ENCODE measurements at regions not wholly inside any gene's neighbourhood (a gene's known extent, or its start where the extent isn't known, plus 50 kb on each side); places are given as distances from the start of the nearest gene placed in this dataset.
"Not testable (repeated sequence)": the region's sequence is repeated elsewhere in the genome, so short reads cannot be mapped to it uniquely, and the experiment has no call there.

- no peak overlapping the region for H3K4me3 ChIP-seq (ENCODE audit: low read depth, low read length)
- DNase-seq (ENCODE audit: low read depth), result peak; percentile 92
- TF ChIP-seq, protein P1, sequence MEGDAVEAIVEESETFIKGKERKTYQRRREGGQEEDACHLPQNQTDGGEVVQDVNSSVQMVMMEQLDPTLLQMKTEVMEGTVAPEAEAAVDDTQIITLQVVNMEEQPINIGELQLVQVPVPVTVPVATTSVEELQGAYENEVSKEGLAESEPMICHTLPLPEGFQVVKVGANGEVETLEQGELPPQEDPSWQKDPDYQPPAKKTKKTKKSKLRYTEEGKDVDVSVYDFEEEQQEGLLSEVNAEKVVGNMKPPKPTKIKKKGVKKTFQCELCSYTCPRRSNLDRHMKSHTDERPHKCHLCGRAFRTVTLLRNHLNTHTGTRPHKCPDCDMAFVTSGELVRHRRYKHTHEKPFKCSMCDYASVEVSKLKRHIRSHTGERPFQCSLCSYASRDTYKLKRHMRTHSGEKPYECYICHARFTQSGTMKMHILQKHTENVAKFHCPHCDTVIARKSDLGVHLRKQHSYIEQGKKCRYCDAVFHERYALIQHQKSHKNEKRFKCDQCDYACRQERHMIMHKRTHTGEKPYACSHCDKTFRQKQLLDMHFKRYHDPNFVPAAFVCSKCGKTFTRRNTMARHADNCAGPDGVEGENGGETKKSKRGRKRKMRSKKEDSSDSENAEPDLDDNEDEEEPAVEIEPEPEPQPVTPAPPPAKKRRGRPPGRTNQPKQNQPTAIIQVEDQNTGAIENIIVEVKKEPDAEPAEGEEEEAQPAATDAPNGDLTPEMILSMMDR (IDR thresholded peaks at IDR 0.05; ENCODE audit: insufficient read depth, low read length, poor library complexity, severe bottlenecking), result no peak
These were observed 62.5 kb upstream of the LIPC start for GRCh38 chr15:58369261-58369701.

DNA sequence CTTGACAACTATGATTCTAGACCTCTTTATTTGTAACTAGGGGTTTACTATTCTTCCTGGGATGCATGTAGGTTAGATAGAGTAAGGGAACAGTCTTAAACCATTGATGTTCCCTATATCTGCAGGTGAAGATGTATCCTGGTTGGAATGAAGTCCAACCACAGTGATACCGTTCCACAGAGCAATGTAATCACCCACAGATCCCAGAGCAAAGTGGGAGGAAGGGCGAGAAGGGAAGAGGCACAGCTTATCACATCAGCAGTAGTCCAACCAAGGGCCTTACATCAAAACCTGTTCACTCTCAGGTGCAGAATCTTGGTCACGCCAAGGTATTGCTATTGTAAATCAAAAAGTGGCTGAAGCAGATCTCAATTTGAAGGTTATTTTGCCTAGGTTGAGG is 61.8 kb upstream of the LIPC start:
- TF ChIP-seq, protein P1 (IDR thresholded peaks at IDR 0.05; ENCODE audit: insufficient read depth, low read length, poor library complexity, severe bottlenecking), result no peak
- no peaks in the 10 kb centered on the region for H3K36me3 ChIP-seq (ENCODE audit: control insufficient read depth, insufficient read depth, low read length)

More at GRCh38 chr15:58369261-58369701, 62.5 kb upstream of the LIPC start:
- Histone ChIP-seq H3K36me3 (ENCODE audit: control insufficient read depth, insufficient read depth, low read length) (no peaks in the 10 kb centered on the region), H3K27me3 (ENCODE audit: control insufficient read depth, insufficient read depth, low read length) (no peaks in the 10 kb centered on the region)

GRCh38 chr15:58374147-58374546 is 57.6 kb upstream of the LIPC start:
- Histone ChIP-seq H3K4me3 (ENCODE audit: low read depth, low read length) (no peak overlapping the region), H3K36me3 (ENCODE audit: control insufficient read depth, insufficient read depth, low read length) (no peaks in the 10 kb centered on the region), H3K27me3 (ENCODE audit: control insufficient read depth, insufficient read depth, low read length) (no peaks in the 10 kb centered on the region)
- DNase-seq (ENCODE audit: low read depth), result no peak
- TF ChIP-seq, protein P1 (IDR thresholded peaks at IDR 0.05; ENCODE audit: insufficient read depth, low read length, poor library complexity, severe bottlenecking), result no peak

More for the DNA sequence above, 61.8 kb upstream of the LIPC start:
- H3K27me3 ChIP-seq (ENCODE audit: control insufficient read depth, insufficient read depth, low read length), result no peaks in the 10 kb centered on the region
- H3K4me3 ChIP-seq (ENCODE audit: low read depth, low read length), result no peak overlapping the region
- DNase-seq (ENCODE audit: low read depth), result no peak

DNA sequence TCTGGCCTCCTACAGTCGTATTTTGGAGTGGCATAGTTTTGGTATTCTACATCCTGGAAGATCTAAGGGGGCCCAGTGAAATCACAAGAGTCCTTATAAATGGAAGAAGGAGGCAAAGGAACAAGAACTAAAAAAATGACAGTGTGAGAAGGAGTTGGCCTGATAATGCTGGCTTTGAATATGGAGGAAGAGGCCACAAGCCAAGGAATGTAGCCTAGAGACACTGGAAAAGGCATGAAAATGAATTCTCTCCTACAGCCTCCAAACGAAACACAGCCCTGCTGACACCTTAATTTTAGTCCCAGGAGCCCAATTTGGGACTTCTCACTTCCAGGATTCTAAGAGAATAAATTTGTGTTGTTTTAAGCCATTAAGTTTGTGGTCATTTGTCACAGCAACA is 54.6 kb upstream of the LIPC start:
- TF ChIP-seq, protein P1 (IDR thresholded peaks at IDR 0.05; ENCODE audit: insufficient read depth, low read length, poor library complexity, severe bottlenecking), result no peak
- DNase-seq (ENCODE audit: low read depth), result no peak
- Histone ChIP-seq H3K36me3 (ENCODE audit: control insufficient read depth, insufficient read depth, low read length) (no peaks in the 10 kb centered on the region), H3K4me3 (ENCODE audit: low read depth, low read length) (no peak overlapping the region), H3K27me3 (ENCODE audit: control insufficient read depth, insufficient read depth, low read length) (no peaks in the 10 kb centered on the region)

DNA sequence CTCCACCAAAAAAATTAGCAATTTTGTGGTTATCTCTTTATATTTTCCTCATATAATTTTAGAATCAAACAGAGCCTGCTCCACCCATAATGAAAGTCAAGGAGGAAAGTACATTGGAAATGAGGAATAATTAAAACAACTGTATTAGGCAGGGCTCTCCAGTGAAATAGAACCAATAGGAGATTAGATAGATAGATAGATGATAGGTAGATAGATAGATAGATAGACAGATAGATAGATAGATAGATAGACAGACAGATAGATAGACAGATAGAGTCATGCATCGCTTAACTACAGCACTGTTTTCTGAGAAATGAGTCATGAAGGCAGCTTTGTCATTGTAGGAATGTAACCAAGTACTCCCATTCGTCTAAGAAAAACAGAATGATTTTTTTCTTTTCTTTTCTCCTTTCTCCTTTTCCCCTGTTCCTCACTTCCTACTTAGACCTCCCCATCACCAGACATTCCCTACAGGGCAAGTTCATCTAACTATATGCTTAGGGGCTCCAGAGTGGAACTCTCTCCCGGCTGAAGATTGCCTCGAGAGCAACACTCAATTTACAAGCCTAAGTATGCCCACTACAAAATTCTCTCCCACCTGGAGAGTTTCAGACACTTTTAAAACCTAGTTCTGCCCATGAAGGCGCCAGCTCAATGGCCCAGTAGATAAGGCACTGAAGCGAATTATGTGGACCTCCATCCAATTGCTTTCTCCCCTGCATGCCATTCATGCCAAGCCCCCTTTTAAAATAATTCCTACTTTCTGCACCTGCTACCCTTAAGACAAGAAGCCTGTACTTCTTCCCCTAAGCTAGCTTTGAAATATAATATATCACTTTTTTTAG is 53.3 kb upstream of the LIPC start:
- H3K4me3 ChIP-seq (ENCODE audit: low read depth, low read length), result no peak overlapping the region
- peak; percentile 56 for DNase-seq (ENCODE audit: low read depth)
- no peaks in the 10 kb centered on the region for H3K36me3 ChIP-seq (ENCODE audit: control insufficient read depth, insufficient read depth, low read length)
- TF ChIP-seq, protein P1 (IDR thresholded peaks at IDR 0.05; ENCODE audit: insufficient read depth, low read length, poor library complexity, severe bottlenecking), result no peak
- no peaks in the 10 kb centered on the region for H3K27me3 ChIP-seq (ENCODE audit: control insufficient read depth, insufficient read depth, low read length)

GRCh38 chr15:58379454-58379853 is 52.3 kb upstream of the LIPC start:
- not testable (repeated sequence) for DNase-seq (ENCODE audit: low read depth); H3K36me3 ChIP-seq (ENCODE audit: control insufficient read depth, insufficient read depth, low read length); H3K27me3 ChIP-seq (ENCODE audit: control insufficient read depth, insufficient read depth, low read length); H3K4me3 ChIP-seq (ENCODE audit: low read depth, low read length)

Data from kidney epithelial cell (primary cell).